Forelimb muscle (tissue), 1 donor: ENCODE measurements at regions not wholly inside any gene's neighbourhood (a gene's known extent, or its start where the extent isn't known, plus 50 kb on each side); places are given as distances from the start of the nearest gene placed in this dataset.
"Not testable (repeated sequence)": the region's sequence is repeated elsewhere in the genome, so short reads cannot be mapped to it uniquely, and the experiment has no call there.

Experiments used
- DNase-seq: peaks from one replicate; pipeline ENCODE4 v3.0.0-alpha.2; 2013; ENCODE audit warnings: low read depth

- no peak for DNase-seq
These were observed 664.8 kb upstream of the ZNF608 start for GRCh38 chr5:125411071-125411743.

- DNase-seq = no peak
These were observed 665.5 kb upstream of the ZNF608 start for GRCh38 chr5:125411744-125412560.

- DNase-seq = no peak
These were observed 666.4 kb upstream of the ZNF608 start for GRCh38 chr5:125412561-125413495.

- DNase-seq = no peak
These were observed 667.2 kb upstream of the ZNF608 start for GRCh38 chr5:125413496-125414274.

- no peak for DNase-seq
These were observed 668.7 kb upstream of the ZNF608 start for GRCh38 chr5:125415126-125415525.

- DNase-seq = no peak
These were observed 669.6 kb upstream of the ZNF608 start for GRCh38 chr5:125416055-125416454.

GRCh38 chr5:125421006-125421405 is 674.6 kb upstream of the ZNF608 start:
- DNase-seq = no peak

GRCh38 chr5:125422342-125422741 is 675.9 kb upstream of the ZNF608 start:
- no peak for DNase-seq

GRCh38 chr5:125424402-125425141 is 678.1 kb upstream of the ZNF608 start:
- DNase-seq = no peak

- no peak for DNase-seq
These were observed 683.1 kb upstream of the ZNF608 start for GRCh38 chr5:125429498-125429897.

GRCh38 chr5:125433457-125433856 is 687.0 kb upstream of the ZNF608 start:
- DNase-seq = no peak

- no peak for DNase-seq
These were observed 692.8 kb upstream of the ZNF608 start for GRCh38 chr5:125439243-125439642.

GRCh38 chr5:125440905-125441304 is 694.5 kb upstream of the ZNF608 start:
- no peak for DNase-seq

GRCh38 chr5:125446986-125447385 is 700.5 kb upstream of the ZNF608 start:
- DNase-seq = no peak

- DNase-seq = peak; percentile 65
These were observed 704.3 kb upstream of the ZNF608 start for GRCh38 chr5:125450771-125451170.

- DNase-seq = no peak
These were observed 705.2 kb upstream of the ZNF608 start for GRCh38 chr5:125451622-125452021.

GRCh38 chr5:125452991-125453390 is 706.6 kb upstream of the ZNF608 start:
- DNase-seq = no peak

GRCh38 chr5:125455041-125455440 is 708.6 kb upstream of the ZNF608 start:
- DNase-seq = no peak

GRCh38 chr5:125456005-125456404 is 709.6 kb upstream of the ZNF608 start:
- DNase-seq = not testable (repeated sequence)

GRCh38 chr5:125457617-125458016 is 711.2 kb upstream of the ZNF608 start:
- DNase-seq = no peak

GRCh38 chr5:125458949-125459348 is 712.5 kb upstream of the ZNF608 start:
- DNase-seq = not testable (repeated sequence)
